Right atrium auricular region (tissue), 2 donors: ENCODE measurements at regions not wholly inside any gene's neighbourhood (a gene's known extent, or its start where the extent isn't known, plus 50 kb on each side); places are given as distances from the start of the nearest gene placed in this dataset.
"Not testable (repeated sequence)": the region's sequence is repeated elsewhere in the genome, so short reads cannot be mapped to it uniquely, and the experiment has no call there.

Experiments
- DNase-seq: peaks from one replicate; pipeline ENCODE4 v3.0.0-alpha.2; 2019; ENCODE audit warnings: low spot score
- H3K27ac ChIP-seq, 2 donors: fragments of 200-600 bp; sonication (generic); 1 replicate in 1 of 2; 2 replicates in 1 of 2; pipeline ENCODE4 v1.5.1; 2016 to 2019
- H3K27me3 ChIP-seq, 2 donors: fragments of 200-600 bp; sonication (generic); one replicate each; pipeline versions ENCODE4 v1.5.1 to v1.6.0; 2017 to 2019
- H3K36me3 ChIP-seq: fragments of 200-600 bp; sonication (generic); one replicate; pipeline ENCODE4 v1.5.1; 2016
- H3K4me1 ChIP-seq, 2 donors: fragments of 200-600 bp; sonication (generic); one replicate each; pipeline versions ENCODE4 v1.5.1 to v1.6.0; 2017 to 2019
- H3K4me3 ChIP-seq, 2 donors: fragments of 200-600 bp; sonication (generic); 1 replicate in 1 of 2; 2 replicates in 1 of 2; pipeline ENCODE4 v1.5.1; 2017 to 2019; ENCODE audit warnings: mild to moderate bottlenecking in 1 of 2, moderate library complexity in 1 of 2
- H3K9me3 ChIP-seq, 2 donors: fragments of 200-600 bp; sonication (generic); one replicate each; pipeline ENCODE4 v1.5.1; 2019
- TF ChIP-seq, protein P1 (sequence below), 2 donors: fragments of 200-600 bp; sonication (generic); IDR thresholded peaks; one replicate each; pipeline ENCODE4 v1.5.1; 2019; ENCODE audit warnings: antibody characterized with exemption in 2 of 2

GRCh38 chr2:35204881-35205280 lies 1150.7 kb upstream of the CRIM1 start:
- no peak overlapping the region for H3K27ac ChIP-seq
- no peak for DNase-seq
- no peaks in the 10 kb centered on the region for H3K36me3 ChIP-seq
- H3K27me3 ChIP-seq = no peaks in the 10 kb centered on the region
- H3K9me3 ChIP-seq = no peaks in the 10 kb centered on the region
- H3K4me3 ChIP-seq = no peak overlapping the region
- TF ChIP-seq, protein P1, sequence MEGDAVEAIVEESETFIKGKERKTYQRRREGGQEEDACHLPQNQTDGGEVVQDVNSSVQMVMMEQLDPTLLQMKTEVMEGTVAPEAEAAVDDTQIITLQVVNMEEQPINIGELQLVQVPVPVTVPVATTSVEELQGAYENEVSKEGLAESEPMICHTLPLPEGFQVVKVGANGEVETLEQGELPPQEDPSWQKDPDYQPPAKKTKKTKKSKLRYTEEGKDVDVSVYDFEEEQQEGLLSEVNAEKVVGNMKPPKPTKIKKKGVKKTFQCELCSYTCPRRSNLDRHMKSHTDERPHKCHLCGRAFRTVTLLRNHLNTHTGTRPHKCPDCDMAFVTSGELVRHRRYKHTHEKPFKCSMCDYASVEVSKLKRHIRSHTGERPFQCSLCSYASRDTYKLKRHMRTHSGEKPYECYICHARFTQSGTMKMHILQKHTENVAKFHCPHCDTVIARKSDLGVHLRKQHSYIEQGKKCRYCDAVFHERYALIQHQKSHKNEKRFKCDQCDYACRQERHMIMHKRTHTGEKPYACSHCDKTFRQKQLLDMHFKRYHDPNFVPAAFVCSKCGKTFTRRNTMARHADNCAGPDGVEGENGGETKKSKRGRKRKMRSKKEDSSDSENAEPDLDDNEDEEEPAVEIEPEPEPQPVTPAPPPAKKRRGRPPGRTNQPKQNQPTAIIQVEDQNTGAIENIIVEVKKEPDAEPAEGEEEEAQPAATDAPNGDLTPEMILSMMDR (IDR thresholded peaks at IDR 0.05) = no peak
- H3K4me1 ChIP-seq = no peaks in the 10 kb centered on the region

GRCh38 chr2:35204323-35204722 lies 1151.3 kb upstream of the CRIM1 start:
- H3K36me3 ChIP-seq = no peaks in the 10 kb centered on the region
- H3K27ac ChIP-seq = no peak overlapping the region
- H3K9me3 ChIP-seq = no peaks in the 10 kb centered on the region
- H3K4me3 ChIP-seq = no peak overlapping the region
- no peak for DNase-seq
- H3K27me3 ChIP-seq = no peaks in the 10 kb centered on the region
- H3K4me1 ChIP-seq = no peaks in the 10 kb centered on the region
- TF ChIP-seq, protein P1 (IDR thresholded peaks at IDR 0.05) = no peak

- no peak overlapping the region for H3K27ac ChIP-seq
- TF ChIP-seq, protein P1 (IDR thresholded peaks at IDR 0.05) = no peak
- no peak overlapping the region for H3K4me3 ChIP-seq
- no peaks in the 10 kb centered on the region for H3K36me3 ChIP-seq
- no peaks in the 10 kb centered on the region for H3K27me3 ChIP-seq
- no peak for DNase-seq
- no peaks in the 10 kb centered on the region for H3K4me1 ChIP-seq
- no peaks in the 10 kb centered on the region for H3K9me3 ChIP-seq
These were observed 1156.3 kb upstream of the CRIM1 start for GRCh38 chr2:35199298-35199697.

DNA sequence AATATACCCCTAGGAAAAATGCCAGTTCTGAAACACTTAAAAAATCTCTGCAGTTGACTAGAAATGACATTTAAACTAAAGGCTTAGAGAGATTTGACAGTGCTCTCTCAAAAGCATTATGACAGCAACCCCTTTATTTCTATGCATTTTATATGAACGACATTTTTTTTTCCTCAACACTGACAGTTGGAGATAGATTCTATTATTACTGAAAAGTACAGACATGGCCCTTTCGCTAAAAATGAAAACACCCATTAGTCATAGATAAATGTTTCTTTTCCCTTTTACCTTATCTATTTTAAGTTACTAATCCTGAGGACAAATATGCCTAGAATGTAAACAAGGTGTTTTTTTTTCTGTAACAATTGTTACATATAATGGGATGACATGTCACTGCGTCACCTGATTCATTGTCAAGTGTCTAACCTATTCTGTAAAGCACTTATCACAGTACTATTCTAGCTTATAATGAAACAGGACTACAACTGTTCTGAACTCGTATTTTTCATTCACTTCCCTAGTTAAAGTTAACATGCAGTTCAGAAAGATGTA lies 1169.6 kb upstream of the CRIM1 start:
- TF ChIP-seq, protein P1 (IDR thresholded peaks at IDR 0.05) = no peak
- H3K36me3 ChIP-seq = no peaks in the 10 kb centered on the region
- no peak for DNase-seq

GRCh38 chr2:35184471-35184870 lies 1171.1 kb upstream of the CRIM1 start:
- Histone ChIP-seq H3K27me3 (no peaks in the 10 kb centered on the region), H3K4me1 (no peaks in the 10 kb centered on the region), H3K36me3 (no peaks in the 10 kb centered on the region), H3K9me3 (no peaks in the 10 kb centered on the region), H3K27ac (no peak overlapping the region), H3K4me3 (no peak overlapping the region)
- TF ChIP-seq, protein P1 (IDR thresholded peaks at IDR 0.05) = no peak
- DNase-seq = no peak

More for the DNA sequence above, 1169.6 kb upstream of the CRIM1 start:
- H3K27ac ChIP-seq = no peak overlapping the region
- H3K4me1 ChIP-seq = no peaks in the 10 kb centered on the region
- H3K27me3 ChIP-seq = no peaks in the 10 kb centered on the region
- no peaks in the 10 kb centered on the region for H3K9me3 ChIP-seq
- H3K4me3 ChIP-seq = no peak overlapping the region

GRCh38 chr2:35176726-35177125 lies 1178.9 kb upstream of the CRIM1 start:
- not testable (repeated sequence) for H3K4me3 ChIP-seq, H3K9me3 ChIP-seq, DNase-seq, H3K36me3 ChIP-seq, H3K27ac ChIP-seq, H3K4me1 ChIP-seq, H3K27me3 ChIP-seq
